Effector CD8-positive, alpha-beta T cell (primary cell): ENCODE measurements at regions not wholly inside any gene's neighbourhood (a gene's known extent, or its start where the extent isn't known, plus 50 kb on each side); places are given as distances from the start of the nearest gene placed in this dataset.
"Not testable (repeated sequence)": the region's sequence is repeated elsewhere in the genome, so short reads cannot be mapped to it uniquely, and the experiment has no call there.

Experiments used
- DNase-seq: peaks from one replicate; lab custom pipeline; 2025; lab: John Stamatoyannopoulos, UW

DNA sequence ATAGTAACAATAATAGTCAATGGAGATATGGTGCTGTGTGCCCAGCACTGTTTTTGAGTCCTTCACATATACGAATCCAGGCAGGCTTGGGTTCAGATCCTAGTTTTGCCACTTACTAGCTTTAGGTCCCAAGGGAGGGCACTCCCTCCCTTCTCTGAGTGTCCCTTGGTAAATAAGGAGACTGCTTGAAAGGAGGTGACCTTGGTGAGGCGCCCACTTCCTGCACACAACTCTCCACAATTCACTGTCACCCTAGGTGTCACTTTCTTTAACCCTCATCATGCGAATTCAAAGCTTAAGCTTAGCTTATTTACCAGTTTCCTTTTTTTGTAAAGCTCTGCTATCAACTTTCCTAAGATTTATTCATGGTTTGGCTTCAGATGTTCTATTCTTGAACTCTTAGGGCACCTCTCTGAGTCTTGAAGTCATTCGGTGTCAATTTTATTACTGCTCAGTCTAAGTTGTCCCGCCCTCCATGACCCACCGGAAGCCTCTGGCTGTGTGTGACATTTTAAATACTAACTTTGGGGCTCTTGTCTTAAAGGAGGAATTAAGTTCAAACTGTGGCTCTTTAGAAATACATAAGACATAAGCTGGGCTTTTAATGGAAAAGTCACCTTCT, 170.7 kb upstream of the ZNF618 start:
- no peak for DNase-seq

DNA sequence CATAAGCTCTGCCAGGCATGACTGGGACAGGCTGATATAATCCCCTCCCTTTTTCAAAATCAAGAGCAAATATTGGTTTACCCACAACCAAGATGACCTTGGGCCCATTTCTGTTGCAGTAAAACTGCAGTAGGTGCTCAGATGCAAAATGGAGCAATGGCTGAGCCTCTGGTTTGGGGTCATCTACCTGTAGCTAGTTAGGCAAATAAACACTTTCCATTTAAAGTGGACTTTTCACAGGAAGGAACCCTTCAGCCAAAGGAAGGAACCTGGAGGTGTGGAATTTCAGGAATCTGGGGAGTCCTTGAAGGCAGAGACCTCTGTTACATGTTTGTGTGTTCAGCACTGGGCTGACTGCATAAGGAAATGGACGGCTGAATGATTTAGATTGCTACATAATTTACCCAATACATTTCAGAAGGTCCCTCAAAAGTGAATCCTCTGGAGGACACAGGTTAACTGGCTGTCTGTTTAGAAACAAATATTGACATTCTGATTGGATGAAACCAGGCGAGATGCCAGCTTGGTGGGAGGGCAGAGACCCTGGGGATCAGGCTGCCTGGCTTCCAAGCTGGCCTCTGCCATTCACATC, 170.1 kb upstream of the ZNF618 start:
- no peak for DNase-seq

DNA sequence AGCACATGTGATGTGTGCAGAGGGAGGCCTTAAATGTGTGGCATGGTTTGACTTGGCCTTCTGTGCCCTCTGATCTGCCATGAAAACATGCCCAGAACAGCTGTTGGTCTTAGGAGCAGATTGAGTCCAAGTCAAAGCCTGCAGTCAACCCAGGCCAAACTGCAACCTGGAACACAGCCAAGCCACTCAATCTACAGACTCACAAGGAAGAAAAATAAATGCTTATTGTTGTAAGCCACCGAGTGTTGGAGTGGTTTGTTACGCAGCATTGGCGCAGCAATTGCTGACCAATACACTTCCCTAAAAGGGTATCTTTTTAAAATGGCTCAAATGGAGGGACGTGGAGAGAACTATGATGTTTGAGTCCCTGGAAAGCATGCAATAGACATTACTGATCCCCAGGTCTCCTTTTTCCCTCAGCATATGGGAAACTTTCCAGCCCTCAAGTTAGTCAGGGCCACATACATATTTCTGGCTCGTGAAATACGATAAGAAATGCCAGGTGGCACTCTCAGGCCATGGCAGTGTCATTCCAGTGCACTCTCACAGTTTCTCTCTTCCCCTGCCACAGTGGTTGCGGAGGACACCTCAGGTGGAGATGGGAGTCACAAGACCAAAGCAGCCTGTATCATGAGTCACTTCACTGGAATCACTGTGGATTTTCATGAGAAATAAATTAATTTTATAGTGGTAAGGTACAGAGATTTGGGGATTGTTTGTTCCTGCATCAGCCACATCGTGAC, 168.0 kb upstream of the ZNF618 start:
- DNase-seq, result no peak

DNA sequence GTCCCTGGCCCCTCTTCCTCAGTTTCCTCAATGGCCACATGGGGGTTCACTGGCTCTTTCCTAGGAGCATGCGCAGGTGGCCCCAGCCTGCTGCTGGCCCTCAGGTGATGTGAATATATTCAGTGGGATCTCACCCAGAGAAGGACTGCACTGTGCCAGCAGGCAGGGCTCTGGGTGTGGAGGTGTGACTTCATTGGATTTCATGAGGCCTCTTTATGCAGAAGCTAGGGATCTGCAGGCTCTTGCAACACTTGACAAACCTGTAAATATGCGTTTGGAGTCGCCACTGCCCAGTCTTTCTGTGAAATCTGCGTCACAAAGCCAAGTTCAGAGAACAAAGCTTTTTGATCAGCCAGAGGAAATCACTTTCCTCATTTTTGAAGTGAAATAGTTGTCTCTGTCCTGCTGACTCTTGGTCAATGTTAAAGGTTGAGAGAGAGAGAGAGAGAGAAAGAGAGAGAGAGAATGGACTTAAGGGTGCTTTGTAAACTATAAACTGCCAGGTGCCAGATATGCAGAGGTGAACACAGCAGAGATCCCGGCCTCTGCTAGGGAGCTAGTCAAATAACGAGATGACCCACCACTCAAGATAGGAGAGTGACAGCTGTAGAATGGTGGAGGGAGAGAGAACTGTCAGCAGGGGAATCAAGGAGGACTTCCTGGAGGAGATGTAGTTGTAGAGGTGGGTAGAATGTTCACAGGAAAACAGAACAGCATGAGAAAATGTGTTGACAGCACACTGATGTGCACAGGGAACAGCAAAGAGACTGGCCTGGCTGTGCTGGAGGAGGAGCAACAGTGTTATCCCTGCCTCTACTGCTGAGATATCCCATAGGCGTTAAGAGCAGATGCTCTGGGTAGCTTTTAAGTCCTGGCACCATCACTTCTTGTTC, 167.0 kb upstream of the ZNF618 start:
- no peak for DNase-seq

DNA sequence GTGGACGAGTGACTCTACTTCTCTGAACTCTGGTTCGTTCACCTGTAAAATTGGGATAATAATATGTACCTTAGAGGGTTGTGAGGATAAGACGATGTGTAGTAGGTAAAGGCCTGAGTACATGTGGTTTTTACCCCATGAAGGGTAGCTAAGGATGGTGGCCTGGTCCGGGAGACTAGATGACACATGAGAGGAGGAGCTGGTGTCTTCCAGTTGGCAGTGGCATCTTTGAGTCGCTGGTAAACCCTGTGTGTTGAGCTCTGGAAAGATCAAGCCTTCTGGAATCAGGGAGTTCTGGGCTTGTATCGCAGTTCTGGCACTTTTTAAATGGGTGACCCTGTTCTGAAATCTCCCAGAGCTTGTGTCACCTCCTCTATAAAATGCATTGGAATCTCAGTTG, 166.4 kb upstream of the ZNF618 start:
- DNase-seq, result no peak

DNA sequence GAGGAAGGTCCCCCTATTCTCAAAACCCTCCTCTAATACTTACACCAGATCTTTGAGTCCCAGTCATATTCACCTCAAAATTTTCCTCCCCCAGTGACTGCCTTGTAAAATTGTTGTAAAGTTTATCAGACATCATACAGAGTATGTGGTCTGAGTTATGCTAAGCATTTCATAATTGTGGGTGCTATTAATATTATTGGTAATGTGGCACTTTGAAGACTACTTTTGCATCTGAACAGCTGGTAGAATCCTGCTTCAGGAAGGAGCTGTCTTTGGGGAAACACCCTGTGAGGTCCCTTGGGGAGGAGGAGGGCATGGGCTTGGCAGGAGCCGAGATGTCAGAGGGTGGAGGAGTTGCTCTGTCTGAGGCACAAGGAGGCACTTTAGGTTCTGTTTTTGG, 164.9 kb upstream of the ZNF618 start:
- no peak for DNase-seq

DNA sequence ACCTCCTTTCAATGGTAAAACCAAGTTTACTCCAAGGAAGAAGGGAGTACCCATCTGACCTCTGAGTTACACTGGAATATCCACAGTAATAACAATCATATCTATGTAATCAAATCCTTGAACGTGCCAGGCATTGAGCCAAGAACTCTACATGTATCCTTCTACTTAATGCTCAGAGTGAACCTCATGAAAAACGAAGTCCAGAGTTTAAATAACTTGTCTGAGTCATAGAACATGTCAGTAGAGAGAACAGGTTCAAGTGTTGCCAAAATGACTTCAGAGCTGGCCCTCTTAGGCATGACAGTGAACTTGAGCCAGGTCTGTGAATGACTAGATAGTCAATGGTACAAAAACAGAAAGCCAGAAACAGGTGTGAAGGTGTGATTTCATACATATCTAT, 164.1 kb upstream of the ZNF618 start:
- DNase-seq, result no peak

DNA sequence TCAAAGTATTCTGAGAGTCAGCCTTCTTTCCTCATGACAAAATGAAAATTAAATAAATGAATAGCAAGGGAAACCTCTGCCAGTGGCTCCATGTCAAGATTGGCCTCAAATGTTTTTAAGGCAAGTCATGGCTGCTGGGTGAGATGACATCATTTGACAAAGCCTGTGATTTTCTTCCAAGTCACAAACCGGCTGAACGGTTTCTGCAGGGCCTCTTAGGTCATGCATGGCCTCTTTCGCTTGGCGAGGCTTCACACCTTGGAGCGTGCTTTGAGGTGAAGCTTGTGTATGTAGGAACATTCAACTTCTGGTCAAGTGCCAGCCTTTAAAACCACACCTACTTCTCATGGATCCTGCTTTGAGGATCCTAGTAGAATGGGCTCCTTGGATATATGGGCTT, 161.0 kb upstream of the ZNF618 start:
- DNase-seq, result no peak

DNA sequence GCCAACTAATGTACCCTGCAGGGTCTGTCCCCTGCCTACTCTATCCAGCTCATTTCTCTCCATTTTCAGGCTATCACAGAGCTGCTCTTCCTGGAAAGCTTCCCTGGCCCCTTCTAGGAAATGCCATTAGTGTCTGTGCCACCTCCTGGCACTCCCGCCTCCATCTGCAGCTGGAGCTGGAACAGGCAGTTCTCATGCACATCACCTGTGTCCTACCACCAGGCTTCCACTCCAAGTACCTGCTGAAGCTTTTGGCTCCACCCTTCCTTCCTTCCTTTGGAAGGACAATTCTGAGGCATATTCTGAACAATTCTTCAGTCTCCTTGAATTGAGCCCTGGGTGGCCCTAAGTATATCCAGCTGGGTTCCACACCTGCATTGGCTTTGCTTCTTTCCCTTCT, 156.2 kb upstream of the ZNF618 start:
- DNase-seq, result no peak

DNA sequence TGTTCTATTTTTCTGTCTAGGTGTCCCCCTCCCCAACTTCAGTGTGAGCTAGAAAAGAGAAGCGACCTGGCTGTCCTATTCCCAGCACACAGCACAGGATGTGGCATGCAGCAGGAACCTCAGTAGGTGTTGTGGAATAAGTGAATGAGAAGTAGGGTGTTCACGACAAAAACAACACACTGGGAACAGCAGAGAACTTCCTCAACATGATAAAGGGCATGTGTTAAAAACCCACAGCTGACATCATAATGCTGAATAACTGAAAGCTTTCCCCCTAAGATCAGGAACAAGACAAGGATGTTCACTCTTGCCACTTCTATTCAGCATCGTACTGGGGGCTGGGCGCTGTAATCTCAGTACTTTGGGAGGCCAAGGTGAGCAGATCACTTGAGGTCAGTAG, 155.6 kb upstream of the ZNF618 start:
- DNase-seq, result no peak

DNA sequence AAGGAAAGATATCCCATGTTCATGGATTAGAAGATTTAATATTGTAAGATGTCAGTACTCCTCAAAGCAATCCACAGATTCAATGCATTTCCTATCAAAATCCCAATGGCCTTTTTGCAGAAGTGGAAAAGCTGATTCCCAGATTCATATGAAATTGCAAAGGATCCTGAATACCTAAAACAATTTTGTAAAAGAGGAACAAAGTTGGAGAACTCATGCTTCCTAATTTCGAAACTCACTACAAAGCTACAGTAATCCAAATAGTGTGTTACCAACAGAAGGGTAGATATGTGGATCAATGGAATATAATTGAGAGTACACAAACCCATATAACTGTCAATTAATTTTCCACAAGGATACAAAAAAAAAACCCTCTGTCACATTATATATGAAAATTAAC, 154.3 kb upstream of the ZNF618 start:
- DNase-seq, result no peak

DNA sequence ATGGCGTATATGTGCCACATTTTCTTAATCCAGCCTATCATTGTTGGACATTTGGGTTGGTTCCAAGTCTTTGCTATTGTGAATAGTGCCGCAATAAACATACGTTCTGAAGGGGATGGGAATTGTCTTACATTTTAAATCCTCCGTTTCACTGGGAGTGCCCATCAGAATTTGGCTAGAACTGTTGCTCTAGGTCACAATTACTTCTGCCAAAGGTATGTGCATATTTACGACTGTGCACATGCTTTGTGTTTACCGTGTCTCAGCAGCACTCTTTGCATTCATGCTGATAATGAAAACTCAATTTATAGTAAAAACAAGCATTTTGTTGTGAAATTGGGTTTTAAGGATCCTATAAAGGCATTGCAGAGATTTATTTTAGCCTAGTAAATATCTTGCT, 151.9 kb upstream of the ZNF618 start:
- DNase-seq, result no peak

DNA sequence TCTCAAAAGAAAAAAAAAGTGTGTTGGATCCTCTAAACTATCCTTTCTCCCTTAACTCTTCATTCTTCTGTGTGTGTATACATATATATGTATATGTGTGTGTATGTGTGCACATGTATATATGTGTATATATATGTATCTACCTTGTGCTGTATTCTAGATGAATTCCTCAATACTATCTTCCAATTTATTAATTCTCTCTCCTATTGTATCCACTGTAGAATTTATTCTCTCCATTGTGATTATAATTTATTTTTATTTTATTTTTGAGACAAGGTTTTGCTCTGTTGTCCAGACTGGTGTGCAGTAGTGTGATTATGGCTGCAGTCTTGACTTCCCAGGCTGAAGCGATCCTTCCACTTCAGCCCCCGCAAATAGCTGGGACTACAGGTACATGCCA, 147.1 kb upstream of the ZNF618 start:
- no peak for DNase-seq

DNA sequence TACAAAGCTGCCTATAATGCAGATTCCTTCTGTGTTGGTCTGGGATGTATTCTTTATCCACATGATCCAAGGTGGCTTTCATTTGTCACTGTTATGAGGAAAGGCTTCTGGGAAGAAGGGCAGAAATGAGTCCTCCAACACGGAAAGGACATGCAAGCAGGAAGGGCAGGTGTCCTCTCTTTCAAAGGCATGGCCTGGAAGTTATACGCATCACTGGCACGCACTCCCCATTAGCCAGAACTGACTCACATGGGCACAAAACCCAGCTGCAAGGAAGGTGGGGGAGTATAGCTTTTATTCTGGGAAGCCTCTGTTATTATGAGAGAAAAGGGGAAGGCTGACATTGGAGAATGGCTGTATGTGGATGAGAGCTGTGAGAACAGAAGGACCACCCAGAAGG, 141.3 kb upstream of the ZNF618 start:
- no peak for DNase-seq

DNA sequence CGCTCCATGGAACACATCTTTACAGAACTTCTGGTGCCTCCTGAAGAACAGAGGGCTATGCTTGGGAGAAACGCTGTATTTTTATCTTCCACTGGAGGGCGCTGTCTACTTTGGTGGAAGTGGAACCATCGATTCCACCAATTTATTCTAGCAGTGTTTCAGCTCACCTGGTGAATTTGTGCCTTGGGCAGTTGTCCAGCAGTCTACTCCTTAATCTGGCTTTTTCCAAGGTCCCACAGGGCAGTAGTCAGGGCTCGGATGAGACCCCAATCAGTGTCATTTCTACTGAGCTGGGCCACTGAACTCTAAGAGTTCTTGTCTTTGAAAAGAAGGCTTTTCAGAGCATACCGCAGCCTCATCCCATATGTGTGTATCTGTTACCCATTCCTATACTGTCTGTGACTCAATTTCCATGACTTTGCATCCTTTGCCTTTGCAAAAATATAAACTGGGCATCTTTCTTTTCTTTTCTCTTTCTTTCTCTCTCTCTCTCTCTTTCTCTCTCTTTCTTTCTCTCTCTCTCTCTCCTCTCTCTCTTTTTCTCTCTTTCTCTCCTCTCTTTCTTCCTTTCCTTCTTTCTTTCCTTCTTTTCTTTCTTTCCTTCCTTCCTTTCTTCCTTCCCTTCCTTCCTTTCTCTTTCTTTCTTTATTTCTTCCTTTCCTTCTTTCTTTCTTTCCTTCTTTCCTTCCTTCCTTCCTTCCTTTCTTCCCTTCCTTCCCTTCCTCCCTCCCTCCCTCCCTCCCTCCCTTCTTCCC, 138.4 kb upstream of the ZNF618 start:
- DNase-seq, result no peak

DNA sequence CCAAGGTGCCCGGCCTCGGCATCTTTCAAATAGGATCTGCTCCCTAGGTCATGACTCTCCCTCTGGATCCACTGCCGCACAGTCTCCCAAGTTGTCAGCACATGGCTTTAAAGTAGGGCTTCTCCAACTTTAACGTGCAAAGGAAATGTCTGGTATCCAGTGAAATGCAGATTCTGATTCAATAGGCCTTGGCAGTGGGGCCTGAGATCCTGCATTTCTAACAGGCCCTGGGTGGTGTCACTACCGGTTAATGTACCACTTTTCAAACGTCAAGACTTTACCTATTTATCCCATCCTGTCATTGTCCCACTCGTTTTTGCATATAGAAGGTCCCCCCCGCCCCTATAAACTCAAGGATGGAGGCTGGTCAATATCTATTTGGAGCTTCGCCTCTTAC, 137.6 kb upstream of the ZNF618 start:
- DNase-seq, result no peak

DNA sequence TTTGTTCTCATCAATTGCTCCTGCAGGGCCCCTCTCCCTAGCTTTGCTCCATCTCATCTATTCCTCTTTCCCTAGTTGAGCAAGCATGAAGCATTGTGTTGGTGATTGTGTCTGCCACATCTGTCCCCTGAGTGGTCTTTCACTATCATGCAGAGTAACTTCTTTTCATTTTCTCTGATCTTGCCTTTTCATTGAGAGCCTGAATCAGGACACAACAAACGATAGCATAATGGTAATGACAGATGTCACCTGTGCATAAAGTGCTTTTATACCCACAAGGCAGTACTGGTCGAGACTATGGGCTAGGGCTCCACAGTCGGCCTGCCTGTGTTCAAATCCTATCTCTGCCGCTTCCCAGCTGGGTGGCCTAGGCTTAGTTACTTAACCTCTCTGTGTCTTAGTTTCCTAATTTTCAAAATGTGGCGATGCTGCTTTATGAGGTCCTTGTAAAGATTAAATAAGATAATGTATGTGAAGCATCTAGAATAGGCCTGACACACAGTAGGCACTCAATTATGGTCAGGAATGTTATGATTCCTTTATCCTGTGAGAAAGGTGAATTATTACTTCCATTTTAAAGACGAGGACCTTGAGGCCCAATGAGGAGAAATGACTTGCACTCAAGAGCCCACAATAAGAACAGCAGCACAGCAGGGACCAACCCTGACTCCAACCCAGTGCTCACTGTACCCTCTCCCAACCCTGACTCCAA, 137.1 kb upstream of the ZNF618 start:
- DNase-seq, result no peak

DNA sequence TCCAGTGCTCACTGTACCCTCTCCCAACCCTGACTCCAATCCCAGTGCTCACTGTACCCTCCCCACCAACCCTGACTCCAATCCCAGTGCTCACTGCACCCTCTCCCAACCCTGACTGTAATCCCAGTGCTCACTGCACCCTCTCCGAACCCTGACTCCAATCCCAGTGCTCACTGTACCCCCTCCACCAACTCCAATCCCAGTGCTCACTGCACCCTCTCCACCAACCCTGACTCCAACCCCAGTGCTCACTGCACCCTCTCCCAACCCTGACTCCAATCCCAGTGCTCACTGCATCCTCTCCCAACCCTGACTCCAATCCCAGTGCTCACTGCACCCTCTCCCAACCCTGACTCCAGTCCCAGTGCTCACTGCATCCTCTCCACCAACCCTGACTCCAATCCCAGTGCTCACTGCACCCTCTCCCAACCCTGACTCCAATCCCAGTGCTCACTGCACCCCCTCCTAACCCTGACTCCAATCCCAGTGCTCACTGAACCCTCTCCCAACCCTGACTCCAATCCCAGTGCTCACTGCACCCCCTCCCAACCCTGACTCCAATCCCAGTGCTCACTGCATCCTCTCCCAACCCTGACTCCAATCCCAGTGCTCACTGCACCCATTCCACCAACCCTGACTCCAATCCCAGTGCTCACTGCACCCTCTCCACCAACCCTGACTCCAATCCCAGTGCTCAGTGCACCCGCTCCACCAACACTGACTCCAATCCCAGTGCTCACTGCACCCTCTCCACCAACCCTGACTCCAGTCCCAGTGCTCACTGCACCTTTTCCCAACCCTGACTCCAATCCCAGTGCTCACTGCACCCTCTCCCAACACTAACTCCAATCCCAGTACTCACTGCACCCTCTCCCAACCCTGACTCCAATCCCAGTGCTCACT, 136.3 kb upstream of the ZNF618 start:
- DNase-seq, result not testable (repeated sequence)

DNA sequence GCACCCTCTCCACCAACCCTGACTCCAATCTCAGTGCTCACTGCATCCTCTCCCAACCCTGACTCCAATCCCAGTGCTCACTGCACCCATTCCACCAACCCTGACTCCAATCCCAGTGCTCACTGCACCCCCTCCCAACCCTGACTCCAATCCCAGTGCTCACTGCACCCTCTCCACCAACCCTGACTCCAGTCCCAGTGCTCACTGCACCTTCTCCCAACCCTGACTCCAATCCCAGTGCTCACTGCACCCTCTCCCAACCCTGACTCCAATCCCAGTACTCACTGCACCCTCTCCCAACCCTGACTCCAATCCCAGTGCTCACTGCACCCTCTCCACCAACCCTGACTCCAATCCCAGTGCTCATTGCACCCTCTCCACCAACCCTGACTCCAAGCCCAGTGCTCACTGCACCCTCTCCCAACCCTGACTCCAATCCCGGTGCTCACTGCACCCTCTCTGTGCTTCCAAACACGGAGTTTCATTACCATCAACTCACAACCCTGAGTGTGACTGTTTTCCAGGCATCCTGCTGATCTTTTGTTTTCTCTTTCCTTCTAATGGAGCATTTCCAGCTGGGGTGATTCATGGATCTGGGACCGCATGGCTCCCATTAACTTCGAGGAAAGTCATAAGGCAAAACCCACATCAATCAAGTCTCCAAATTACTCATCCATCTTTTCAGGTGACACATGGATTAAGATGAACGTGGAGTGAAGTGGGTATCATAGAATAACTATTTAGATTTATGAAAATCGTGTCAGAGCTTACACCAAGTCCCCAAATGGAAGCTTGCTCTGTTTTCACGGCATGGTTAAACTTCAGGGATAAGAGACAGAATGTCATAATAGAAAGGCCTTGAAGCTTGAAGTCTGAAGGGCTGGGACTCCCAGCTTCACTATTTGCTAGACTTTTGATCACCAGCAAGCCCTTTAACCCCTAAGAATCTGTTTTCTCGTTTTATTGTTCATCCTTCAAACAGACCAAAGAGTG, 135.3 kb upstream of the ZNF618 start:
- not testable (repeated sequence) for DNase-seq
